ENCODE measurements at regions not wholly inside any gene's neighbourhood (a gene's known extent, or its start where the extent isn't known, plus 50 kb on each side); places are given as distances from the start of the nearest gene placed in this dataset.

DNA sequence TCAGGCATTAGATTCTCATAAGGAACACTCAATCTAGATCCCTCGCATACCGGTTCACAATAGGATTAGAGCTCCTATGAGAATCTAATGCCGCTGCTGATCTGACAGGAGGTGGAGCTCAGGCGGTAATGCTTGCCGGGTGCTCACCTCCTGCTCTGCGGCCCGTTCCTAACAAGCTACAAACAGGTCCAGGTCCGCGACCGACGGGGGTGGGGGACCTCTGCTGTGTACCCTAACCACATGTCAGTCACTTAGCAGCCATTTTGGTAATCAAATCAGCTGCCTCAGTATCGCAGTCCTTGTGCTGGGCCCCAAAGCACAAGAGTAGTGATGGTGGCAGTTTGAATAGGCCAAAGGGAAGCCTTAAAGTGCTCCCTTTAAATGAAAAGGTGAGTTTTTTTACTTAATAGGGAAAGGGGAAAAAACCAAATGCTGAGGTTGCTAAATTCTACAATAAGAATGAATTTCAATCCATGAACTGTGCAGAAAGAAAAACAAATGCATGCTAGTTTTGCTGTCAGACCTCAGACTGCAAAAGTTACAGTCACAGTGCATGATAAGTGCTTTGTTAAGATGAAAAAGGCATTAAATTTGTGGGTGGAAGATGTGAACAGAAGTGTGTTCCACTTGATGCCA, 67.0 kb upstream of the TNPO1 start:
- no peak for TF ChIP-seq POLR2A (IDR thresholded peaks at IDR 0.05)
- TF ChIP-seq, protein P1, sequence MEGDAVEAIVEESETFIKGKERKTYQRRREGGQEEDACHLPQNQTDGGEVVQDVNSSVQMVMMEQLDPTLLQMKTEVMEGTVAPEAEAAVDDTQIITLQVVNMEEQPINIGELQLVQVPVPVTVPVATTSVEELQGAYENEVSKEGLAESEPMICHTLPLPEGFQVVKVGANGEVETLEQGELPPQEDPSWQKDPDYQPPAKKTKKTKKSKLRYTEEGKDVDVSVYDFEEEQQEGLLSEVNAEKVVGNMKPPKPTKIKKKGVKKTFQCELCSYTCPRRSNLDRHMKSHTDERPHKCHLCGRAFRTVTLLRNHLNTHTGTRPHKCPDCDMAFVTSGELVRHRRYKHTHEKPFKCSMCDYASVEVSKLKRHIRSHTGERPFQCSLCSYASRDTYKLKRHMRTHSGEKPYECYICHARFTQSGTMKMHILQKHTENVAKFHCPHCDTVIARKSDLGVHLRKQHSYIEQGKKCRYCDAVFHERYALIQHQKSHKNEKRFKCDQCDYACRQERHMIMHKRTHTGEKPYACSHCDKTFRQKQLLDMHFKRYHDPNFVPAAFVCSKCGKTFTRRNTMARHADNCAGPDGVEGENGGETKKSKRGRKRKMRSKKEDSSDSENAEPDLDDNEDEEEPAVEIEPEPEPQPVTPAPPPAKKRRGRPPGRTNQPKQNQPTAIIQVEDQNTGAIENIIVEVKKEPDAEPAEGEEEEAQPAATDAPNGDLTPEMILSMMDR (IDR thresholded peaks at IDR 0.05): no peak
